Brain pericyte (primary cell): ENCODE measurements at regions not wholly inside any gene's neighbourhood (a gene's known extent, or its start where the extent isn't known, plus 50 kb on each side); places are given as distances from the start of the nearest gene placed in this dataset.

ENCODE experiments used
- DNase-seq: peaks from one replicate; pipeline ENCODE4 v3.0.0-alpha.2; 2012; ENCODE audit warnings: low read depth, low spot score

DNA sequence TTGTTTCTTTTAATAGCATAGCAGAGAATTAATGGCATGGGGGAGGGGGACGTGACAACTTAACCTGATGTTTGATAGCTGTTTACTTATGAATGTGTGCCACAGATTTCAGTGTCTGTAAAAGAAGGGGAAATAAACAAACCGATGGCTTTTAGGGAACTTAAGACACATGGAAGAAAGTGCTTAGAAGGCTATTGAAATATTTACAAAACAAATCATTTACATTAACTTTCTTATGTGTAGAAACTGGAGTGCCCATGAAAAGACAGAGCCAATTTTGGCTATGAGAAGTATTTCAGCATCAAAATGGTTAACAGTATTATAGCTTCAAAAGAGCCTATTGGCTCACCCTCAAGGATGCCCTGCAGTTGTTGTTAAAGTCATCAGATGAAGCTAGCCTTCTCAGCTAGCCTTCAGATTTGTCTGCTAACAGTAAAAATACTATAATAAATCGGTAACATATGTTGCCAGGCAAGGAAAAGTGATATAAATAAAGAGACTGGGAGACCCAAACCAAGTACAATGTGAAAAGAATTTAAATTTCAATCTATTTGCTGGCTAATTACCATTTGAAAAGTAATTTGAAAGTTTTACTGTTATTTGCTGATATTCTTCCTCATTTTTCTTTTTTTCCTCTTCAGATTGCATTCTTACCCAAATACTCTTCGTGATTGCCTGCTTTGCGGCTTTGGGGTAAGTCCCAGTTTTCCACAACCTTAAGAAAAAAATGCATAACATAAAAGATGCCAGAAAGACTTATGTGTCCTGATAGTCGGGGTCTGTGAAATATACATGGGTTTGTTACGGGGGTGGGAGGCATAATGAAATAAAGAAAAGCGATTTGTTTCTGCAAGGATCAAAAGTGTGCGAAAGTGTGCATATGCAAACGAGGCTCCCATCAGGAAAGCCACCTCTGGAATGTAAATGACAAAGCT is 256.4 kb downstream of the MEIS1 start:
- no peak for DNase-seq

DNA sequence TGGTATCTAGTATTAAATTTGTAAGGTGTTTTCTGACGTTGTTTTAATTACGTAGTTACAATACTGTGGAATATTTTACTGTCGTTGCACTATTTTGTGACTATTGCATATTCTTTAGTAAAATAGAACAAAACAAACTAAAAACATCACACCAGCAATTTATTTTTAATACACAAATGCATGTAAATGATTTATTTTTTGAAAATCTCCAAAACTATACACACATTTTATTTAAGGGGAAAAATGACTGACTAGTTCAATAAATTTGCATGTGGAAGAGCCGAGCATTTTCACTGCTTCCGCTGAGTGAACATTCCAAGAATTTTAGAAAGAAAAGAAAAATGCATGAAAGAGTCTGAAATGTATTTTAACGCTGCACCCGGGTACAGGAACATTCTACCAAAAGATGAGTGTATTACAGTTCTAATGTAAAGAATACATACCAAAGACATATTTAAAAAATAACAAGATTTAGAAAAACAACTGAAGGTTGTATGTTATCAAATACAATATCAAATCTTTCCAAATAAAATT is 257.7 kb downstream of the MEIS1 start:
- no peak for DNase-seq

DNA sequence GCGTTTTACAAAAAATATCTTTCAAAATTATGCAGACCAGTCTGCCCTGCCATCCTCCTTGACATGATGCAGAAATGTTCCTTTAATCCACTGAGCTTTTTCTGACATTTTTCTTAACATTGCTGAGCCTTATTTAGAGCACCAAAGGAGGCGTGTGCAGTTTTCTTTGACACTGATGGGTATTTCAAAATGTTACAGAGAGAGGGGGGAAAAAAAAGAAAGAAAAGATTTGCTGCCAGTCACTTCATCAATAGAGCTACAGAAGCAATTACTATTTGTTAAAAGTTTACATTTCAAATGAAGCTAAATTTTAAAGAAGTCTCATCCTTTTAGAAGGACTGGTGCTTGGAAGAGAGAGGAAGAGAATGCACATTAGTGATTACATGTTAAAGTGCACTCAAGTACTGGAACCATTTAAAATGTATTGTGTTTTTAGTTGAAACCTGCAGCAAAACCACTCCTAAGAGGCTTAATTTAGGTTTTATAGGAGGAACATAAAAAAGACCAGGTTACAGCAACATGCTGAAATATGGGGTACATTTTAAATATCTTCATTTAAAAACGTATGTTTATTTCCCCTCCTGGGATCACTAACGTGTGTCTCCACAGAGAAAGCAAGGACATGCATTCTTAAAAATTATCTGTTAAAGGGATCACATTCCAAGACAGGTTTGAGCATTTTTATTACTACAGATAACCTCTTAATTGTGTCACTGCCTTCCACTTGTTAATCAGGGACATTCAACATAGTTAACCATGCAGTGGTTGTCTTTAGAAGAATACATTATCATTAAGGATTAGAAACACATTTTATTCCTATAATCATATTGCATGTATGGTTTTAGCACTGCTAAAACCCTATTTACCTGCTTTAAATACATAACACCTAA is 258.4 kb downstream of the MEIS1 start:
- DNase-seq, result no peak

DNA sequence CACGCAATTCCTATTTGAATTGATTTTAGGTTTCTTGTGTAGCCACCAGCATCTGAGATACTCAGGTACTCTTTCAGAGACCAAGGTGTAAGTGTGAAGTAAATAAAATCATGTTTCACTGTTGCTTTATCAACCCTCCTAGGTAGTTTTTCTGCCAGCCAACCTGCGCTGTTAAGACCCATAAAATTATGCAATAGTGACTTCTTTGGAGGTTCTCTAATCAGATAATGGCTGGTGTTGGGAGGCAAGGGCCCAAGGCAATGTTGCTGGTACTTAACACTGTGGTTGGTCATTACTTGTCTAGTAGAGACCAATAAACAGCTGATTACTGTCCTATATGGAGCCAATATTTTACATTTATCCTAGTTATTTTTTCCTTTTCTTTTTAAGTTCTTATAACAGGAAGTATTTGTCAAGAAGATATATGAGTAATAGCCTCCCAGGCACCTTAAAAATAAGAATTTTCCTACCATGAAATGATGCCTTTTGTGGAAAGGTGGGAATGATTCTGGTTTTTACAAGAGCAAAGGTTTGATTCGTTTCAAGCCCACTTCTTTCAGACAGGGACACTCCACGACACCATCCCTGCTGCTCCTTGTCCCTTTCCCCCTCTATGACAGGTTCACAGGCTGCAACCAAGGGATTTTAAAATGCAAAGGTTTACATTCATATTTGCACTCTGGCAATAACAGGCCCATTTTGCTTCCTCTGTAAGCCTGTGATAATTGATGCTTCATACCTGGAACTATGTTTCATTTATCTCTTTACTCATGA is 259.3 kb downstream of the MEIS1 start:
- DNase-seq, result no peak

DNA sequence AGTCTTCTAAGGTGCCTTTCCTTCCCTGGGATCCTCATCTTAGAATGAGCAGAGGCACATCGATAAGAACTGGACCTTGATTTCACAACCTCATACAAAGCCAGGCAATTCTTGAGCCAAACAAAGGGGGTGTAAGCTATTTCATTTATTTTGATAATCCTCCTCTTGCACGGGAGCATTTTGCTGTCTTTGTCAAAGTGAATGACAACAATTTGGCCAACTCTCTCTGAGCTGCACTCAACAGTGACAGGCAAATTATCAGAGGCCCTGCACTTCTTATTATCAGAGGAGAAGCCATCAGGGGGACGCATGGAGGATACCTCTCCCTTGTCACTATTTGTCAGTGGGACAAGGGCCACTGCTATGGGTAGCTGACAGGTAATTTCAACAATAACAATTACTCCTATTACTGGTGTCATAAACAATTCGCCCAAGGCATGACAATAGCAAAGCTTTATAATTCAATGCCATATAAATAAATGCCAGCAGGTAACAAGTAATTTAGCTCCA is 260.4 kb downstream of the MEIS1 start:
- DNase-seq, result no peak

DNA sequence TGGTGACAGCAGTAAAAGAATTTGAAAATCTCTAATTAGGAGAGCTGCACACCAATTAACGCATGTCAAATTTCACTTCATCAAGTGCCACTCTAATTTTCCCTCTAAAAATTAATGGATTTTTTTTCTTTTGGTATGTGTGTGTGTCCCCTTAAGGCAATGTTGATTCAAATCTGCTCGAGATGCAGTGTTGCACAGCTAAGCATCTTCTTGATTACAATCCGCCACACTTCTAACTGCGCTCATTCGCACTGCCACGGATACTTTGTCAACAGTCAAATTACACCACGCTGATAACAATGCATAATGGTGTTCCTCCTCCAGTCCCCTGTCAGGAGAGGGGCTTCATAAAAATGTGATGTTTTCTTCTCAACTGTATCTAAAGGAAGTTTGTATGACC is 261.4 kb downstream of the MEIS1 start:
- no peak for DNase-seq

DNA sequence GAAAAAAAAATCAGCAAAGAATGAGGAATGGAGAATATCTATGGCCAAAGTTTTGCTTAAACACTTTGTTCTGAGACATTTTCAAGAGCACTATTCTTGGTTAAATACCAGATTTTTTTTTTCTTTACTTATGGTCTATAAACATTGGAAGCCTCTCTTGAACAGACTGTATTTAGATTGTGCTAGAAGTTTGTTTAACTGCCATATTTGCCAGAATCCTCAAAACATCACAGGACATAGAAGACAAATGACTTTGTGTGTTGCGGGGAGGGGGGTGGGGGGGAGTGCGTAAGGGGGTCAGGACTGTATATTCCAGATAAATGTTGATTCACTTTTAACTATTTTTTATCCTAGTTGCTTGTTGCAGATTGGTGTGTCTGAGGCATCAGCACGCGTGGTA is 262.0 kb downstream of the MEIS1 start:
- DNase-seq, result no peak

DNA sequence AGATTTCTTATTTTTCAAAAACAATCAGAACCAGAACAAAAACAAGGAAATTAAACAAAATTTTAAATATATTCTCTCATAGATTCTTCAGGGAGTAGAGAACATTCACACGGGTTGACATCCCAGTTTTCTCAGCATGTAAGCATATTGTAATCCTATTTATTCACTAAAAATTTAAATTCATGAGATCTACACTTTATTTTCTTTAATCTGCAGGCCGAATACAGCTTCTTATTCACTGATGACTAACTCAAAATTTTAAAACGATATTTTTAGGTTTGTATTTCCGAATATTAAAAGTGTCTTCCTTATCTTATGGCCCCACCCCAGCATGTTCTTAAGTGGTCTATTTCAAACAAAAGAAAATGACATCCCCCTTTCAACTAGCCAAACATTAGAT is 262.4 kb downstream of the MEIS1 start:
- DNase-seq, result no peak

DNA sequence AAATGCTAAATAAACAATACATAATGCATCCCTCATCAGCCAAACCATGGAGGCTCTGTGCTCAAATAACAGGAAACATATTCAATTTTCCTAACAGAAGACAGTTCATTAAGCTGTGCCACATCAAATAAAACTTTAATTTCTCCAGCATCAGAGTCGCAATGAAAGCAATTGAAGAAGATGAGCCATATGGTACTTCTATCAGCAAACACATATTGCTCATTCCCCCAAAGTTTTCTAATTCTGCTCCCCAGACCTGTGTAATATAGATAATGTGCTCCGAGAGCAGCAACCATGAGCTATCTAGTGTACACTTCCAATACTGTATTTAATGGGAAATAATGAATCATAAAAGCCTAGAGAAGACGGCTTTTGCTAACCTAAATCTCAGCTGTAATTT is 263.2 kb downstream of the MEIS1 start:
- DNase-seq, result no peak

DNA sequence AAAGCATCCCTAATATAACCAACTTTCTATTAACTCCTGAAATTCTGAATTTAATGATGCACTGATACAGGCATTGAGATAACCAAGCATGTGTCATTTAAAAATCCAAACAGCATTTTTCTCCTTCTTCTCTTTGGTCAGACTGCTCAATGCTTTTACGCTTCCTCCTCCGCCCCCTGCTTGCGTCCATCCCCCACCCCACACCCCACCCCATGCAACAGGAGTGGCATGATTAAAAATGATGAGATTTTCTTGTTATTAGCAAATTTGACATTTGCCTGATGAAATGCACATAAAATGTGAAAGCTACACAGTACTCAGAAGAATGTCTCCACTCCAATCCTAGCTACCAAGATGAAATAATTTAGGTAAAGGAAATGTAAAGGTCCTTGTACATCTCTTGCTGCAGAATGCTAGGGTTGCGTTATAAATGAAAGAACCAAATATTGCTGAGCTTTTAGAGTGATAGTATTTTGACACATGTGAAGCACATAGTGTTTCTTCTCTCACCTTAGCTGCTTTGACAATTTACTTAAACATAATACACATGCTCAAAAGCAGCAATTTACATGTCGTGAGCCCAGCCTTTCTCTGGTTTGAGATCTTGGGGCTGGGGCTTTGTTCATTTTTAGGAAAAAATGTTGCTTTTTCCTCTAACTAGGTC is 263.8 kb downstream of the MEIS1 start:
- no peak for DNase-seq

DNA sequence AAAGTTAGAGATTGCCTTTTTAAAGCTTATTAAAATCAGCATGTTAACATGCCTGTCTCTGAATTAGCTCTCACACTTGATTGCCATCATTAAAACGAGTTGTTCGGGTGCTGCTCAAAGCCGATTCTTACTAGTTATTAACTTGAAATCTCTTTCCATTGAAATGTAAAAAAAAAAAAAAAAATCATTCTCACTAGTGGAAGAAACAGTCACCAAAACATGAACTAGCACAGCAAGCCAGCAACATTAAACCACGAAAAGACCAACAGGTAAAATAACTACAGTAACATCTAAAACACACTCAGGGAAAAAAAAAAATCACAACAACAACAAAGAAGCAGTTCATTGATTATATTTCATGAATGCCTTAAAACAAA is 264.5 kb downstream of the MEIS1 start:
- no peak for DNase-seq

DNA sequence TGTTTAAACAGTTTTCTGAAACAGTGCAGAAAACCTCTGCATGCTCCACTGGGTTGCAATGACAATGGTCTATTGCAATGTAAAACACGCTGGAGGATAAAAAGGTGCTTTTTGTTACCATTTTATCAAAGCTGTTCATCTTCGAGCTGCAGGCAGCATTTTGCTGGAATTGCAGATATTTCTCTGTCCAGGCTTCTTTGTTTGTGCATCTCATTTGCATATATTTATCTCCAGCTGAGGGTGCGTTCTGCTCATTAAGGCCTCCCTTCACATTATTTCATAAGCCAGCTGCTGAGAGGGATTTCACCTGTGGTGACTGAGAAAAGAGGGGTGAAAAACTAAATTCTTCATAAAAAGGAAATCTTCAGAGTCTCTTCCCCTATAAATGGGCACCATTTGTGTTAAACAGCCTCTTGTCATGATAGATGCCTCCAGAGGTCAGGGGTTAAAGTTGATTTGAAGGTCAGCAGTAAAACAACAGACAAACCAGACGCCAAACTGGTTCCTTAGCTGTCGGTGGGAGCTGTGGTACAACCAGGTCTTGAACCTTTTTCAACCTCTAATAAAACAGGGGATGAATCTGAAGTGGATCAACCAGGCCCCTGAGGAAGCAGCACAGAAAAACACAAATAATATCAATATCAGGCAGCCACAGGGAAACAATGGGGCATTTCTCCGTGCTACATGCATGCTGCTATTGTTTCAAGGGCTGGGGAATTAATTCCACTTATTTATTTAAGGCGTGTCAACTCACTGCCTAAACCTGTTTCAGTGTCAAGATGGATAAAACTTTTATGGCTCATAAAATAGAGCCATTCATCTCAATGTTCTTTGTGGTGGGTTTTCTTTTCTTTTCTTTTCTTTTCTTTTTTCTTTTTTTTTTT is 265.1 kb downstream of the MEIS1 start:
- no peak for DNase-seq

DNA sequence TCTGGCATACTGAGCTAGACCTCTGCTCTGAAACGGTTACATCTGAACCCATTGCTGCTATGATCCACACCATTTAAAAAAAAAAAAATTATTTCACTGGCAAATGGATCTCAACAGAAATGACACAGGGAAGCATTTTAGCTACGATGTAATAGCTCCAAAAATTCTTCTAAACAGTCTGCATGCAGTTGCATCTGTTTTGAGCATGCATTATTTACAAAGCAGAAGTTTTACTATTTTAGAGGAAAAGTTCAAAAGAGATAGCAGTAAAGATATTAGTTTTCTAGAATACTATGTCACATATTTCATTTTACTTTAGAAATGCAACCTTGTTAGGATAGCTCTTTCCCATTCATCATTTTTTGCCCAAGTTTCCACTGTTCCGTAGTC is 265.7 kb downstream of the MEIS1 start:
- no peak for DNase-seq

DNA sequence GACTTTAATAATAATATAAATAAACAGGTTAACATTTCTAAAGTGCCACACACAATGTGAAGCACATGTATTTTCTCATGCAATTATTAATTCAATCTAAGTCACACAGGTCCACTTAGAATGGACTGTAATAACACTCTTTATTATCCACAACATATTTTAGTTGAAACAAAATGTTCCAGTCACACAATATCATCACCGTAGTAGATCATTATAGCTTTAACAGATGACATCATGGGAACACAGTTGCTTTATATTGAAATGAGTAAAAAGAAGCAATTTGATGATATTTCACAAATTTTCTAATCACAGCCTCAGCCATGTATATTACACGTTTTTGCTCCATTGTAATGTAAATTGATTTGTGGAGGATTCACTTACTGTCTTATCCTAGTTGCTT is 266.3 kb downstream of the MEIS1 start:
- DNase-seq, result no peak

DNA sequence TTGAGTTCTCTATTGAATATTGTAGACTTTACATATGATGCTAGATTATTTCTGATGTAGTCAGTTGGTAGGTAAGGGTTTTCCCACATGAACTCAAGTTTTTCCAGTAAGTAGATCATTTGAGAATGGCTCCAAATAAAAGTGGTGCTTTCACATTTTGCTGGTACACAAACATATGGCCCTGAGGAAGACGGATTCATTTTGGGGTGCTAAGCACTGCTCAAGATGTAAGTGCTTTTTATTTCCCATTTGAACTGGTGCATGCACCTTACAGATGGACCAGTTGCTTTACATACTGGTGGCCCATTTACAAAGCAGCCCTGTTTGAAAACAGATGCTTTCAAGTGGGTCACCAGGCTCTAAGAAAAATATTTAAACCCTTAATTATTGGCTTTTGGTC is 266.7 kb downstream of the MEIS1 start:
- DNase-seq, result no peak

DNA sequence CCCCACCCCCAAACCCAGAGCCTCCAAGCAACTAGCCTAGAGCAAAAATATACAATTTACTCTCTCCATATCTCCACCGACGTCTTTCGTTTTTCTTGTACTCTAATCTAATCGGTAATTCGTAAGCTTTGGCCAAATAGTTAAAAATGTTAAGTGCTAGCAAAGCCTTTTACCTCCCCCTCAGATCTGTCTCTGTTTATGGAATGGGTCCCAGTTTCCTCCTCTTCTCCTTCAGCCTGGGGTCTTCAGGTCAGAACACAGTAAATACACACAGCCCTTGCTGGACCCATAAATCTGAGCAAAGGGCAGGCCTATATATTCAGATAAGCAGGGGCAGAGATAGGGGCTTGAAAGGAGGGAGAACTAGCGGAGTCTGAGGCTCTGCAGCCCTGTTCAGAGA is 267.4 kb downstream of the MEIS1 start:
- no peak for DNase-seq

DNA sequence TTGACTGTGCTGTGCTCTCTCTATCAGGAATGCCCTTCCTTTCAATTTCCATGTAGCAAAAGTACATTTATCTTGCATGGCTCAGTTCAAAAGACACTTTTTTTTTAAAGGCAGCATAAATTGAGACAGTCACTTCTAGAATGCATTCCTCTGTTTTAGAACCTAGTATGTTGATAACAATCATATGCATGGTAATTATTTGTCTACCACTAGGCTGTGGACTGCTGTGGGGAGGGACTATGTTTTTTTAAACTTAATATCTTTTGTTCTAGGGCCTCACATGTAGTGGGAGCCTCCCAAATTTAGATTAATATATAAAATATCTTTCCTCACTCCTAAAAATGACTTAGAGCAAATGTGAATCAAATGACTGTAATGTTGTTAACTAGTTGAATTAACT is 269.9 kb downstream of the MEIS1 start:
- DNase-seq, result no peak

DNA sequence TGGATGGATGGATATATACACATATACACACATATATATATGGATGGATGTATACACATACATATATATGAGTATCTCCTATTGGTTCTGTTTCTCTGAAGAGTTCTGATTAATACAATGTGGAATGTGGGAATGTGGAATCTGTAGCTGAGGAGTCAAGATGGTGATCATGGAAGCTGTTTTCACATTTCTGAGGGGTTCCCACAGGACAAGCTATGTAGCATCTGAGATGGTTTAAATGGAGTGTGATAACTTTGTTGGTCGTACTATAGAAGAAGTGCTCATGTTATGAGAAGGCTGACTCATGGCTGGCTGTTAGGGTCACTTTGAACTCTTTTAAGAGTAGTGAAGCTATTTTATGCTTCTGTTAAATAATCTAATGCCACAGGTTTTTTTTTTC is 279.7 kb downstream of the MEIS1 start:
- DNase-seq, result no peak

DNA sequence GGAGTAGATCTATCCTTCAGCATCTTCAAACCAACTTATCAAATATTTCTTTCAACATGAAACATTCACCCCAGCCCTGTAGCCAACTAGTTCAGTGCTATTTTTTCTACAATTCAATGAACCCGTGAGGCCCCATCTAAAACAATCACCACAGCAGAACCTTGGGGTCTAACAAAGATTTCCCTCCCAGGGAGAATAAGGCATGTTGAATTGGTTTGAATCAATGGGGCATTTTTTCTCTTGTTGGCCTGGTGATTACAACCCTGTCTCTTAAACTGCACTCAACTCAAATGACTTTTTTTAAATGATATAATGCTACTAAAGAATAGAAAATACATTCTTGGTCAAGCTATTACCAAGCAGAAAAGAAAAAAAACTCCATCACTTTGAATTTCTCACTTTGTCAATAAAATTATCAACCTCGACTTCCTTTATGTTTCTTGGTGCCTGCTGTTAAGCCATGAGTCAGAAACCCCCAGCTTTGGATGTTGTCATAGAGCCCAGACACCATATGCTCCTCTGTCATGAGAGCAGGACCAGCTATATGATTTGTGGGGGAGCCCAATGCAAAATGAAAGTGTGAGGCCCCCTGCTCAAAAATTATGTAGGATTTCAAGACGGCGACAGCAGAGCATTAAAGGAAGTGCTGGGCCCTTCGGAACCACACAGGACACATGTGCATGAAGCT is 282.4 kb downstream of the MEIS1 start:
- no peak for DNase-seq
